GM18870 (cell line): ENCODE measurements at regions not wholly inside any gene's neighbourhood (a gene's known extent, or its start where the extent isn't known, plus 50 kb on each side); places are given as distances from the start of the nearest gene placed in this dataset.

Experiments
- ATAC-seq: cut with Tn5 transposase; IDR thresholded peaks from one replicate; pipeline ENCODE4 v1.9.1; 2021; ENCODE audit warnings: moderate library complexity; ENCODE audit not compliant: unreplicated experiment

- no peak for ATAC-seq
These were observed 67.7 kb upstream of the PJA1 start for GRCh38 chrX:69232945-69233344.

- no peak for ATAC-seq
These were observed 66.7 kb upstream of the PJA1 start for GRCh38 chrX:69231903-69232302.

- ATAC-seq = no peak
These were observed 64.2 kb upstream of the PJA1 start for GRCh38 chrX:69229436-69229835.

- no peak for ATAC-seq
These were observed 63.5 kb upstream of the PJA1 start for GRCh38 chrX:69228732-69229131.

- no peak for ATAC-seq
These were observed 61.4 kb upstream of the PJA1 start for GRCh38 chrX:69226459-69227158.

- ATAC-seq = peak; percentile 64
These were observed 57.1 kb upstream of the PJA1 start for GRCh38 chrX:69222103-69223090.

- no peak for ATAC-seq
These were observed 56.2 kb upstream of the PJA1 start for GRCh38 chrX:69221239-69222102.

- ATAC-seq = no peak
These were observed 53.2 kb upstream of the PJA1 start for GRCh38 chrX:69218407-69218997.

- ATAC-seq = no peak
These were observed 51.7 kb upstream of the PJA1 start for GRCh38 chrX:69216911-69217310.

- no peak for ATAC-seq
These were observed 51.2 kb upstream of the PJA1 start for GRCh38 chrX:69216446-69216845.

- ATAC-seq = no peak
These were observed 50.1 kb upstream of the PJA1 start for GRCh38 chrX:69215161-69215875.
